AG08395 (cell line): ENCODE measurements at regions not wholly inside any gene's neighbourhood (a gene's known extent, or its start where the extent isn't known, plus 50 kb on each side); places are given as distances from the start of the nearest gene placed in this dataset.

Experiments
- DNase-seq: peaks from one replicate; pipeline ENCODE4 v3.0.0; 2012; ENCODE audit warnings: mixed read lengths, low spot score

DNA sequence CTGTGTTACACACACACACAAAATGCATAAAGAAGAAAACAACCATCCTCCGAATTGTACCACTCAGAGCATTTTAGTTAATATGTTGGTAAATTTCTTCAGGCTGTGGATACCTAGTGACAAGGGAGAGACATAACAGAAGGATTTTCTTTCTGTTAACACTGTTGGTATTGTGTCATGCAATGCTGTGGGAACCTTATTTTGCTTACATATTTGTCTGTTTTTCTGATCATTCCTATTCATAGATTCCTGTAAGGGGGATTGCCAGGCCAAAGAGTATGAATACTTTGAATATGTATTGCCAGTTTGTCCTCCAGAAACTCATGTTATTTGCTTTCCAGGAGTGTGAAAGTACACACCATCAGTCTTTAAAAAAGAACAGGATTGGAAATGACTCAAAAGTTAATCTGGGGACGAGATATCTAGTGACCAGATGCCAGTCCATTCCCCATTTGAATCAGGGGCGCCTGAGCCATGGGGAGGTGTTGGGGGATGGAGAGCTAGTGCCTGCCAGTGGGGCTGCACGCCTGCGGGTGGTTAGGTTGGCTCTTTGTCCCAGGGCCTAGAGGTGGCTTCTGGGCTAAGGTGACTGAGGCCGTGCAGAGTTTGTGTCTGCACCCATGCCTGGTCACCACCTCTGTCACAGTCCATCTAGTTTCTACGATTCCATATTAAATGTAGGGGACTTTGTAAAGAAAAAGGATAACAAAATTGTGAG is 142.0 kb downstream of the PTPN20 start:
- DNase-seq = no peak

- no peak for DNase-seq
Observed at GRCh38 chr10:47054974-47055373, 143.7 kb downstream of the PTPN20 start.

- DNase-seq = no peak
Observed at GRCh38 chr10:47055386-47056246, 144.4 kb downstream of the PTPN20 start.

DNA sequence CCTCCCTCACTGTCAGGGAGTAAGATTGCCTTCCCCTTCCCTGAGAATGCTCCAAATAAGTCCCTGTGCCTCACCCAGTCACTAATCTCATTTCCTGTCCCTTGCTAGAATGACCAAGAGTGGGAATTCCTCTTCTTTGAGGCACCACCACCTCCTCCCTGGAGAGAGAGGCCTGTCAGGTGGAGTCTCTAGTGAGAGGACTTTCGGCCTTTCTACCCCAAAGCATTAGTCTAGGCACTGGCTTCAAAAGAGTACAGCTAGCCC is 145.0 kb downstream of the PTPN20 start:
- no peak for DNase-seq

- DNase-seq = no peak
Observed at GRCh38 chr10:47057471-47057870, 146.2 kb downstream of the PTPN20 start.

DNA sequence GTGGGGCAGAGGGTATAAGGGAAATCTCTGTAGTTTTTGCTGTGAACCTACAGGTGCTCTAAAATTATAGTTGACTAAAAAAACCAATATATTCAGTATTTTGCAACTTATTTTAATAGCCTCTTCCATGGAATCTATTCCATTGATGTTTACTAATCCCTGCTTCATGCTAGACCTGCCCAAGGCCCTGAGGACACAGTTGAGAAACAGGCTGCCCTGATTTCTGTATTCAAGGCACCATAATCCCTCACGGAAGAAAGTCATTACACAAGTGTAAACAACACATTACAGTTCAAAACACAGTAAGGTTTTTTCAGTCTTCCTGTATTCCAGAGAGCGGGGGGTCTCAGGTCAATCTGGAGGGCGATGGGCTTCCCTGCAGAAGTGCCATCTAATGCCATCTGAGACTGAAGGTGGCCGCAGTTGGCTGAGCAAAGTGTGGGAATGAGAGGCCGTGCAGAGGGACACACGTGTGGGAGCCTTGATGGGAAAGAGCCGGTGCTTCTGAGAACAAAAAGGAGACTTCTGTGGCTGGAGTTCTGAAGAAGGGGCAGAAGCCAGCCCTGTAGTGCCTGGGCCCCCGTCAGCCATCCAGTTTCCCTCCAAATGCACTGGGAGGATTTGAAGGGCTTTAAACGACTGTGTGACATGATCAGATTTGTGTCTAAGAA is 146.9 kb downstream of the PTPN20 start:
- no peak for DNase-seq

DNA sequence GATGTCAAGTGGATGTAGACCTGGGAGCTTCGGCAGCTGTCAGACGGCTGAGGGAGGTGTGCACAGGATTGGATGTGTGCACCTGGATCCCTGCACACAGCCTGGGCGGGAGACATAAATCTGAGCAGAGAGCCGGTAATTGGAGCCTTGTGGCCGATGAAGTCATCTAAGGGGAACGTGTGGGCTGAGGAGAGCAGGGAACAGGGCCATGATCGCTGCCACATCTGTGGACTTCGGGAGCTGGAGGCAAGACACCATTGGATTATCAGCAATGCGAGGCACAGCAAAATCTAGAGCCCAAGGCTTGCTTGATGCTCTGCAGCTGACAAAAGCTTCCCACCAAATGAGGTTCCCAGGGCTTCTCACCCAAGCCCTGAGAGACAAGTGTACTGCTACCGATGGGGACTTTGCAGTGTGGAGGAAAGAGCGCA is 147.7 kb downstream of the PTPN20 start:
- peak; percentile 49 for DNase-seq

GRCh38 chr10:47059606-47060311 is 148.5 kb downstream of the PTPN20 start:
- DNase-seq = no peak

DNA sequence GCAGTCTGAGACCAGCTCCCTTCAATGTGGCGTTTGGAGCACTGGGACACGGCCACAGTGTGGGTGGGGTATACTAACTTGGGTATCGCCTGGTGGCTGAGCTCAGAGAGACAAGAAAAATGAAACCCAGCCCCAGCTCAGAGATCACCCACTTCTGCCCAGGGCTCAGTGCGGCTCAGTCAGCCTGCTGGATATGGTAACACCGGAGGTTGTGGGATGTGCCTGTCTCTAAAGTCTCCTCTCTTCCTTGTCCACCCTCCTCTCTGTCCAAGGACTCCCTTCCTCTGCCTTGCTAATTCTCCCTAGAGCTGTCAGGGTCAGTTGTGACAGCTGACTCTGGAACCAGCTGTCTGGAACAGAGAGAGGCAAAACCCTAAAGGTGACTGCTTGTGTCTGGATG is 149.1 kb downstream of the PTPN20 start:
- no peak for DNase-seq

DNA sequence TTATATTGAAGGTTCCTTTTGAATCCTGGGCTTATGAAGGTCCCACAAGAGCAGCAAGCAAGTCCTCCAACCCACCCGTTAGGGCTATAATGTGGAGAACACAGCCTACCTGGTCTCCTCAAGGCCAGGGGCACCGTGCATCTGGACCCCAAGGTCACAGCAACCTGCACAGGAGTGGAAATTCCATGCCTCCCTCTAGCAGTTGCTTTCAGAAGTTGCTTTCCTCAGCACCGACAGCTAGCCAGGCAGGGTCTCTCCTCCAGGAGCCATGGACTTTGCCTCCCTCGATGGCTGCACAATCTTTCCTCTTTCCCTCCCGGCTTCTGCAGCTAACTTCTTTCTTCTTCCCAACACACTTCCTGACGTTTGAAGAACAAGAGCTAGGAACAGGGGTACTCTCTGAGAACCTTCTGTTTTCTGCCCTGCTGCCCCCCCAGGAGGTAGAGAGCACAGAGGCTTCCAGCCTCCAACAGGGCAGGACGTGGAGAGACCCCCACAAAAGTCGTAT is 149.8 kb downstream of the PTPN20 start:
- DNase-seq = no peak

DNA sequence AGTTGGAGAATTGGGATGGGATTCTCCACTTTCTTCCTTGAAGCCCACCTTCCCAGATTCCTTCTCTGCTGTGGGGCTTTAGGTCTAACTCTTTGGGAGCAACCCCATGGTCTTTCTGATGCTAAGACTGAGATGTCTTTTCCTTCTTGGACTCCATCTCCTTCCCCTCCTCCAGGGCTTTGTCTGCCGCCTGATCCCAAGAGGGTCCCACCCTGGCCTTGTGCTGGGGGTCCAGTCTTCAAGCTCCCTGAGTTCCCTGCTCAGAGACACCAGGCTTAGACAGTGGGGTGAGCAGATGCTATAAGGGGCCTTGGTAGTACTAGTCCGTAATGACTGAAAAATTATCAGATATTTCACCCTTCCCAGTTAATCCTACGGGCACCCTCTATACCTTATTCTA is 150.5 kb downstream of the PTPN20 start:
- no peak for DNase-seq

DNA sequence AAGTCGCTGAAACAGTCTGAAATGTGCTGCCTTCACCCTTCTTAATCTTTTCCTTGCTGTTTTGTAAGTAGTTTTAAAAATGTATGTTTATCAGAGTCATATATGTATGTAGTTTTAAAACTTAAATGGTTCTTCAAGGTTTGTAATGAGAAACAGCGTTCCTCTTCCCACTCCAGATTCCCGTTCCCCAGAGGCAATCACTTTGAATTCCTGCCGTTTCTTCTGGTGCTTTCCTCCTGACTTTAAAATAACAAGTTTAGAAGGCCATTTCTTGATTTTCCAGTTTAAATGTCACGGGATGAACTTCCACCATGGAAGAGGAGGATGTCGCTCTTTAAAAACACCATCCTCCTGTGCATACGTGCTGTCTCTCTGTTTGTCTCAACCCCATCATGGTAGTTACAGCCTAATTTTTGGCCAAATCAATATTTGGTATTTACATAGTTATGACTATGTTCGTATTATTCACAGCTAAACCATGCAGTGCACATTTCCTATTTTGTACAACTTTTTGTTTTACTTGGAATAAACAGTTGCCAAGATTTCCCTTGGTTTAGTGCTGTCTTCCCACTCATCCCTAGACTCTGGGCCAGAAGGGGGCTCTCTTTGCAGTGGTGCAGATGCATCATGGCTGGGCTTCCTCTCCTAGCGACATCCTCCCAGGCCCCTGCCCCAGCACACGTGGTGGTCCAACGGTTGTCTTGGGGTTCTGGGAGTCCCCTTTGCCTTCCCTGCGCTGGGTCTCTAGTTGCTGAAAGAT is 151.4 kb downstream of the PTPN20 start:
- DNase-seq = no peak

DNA sequence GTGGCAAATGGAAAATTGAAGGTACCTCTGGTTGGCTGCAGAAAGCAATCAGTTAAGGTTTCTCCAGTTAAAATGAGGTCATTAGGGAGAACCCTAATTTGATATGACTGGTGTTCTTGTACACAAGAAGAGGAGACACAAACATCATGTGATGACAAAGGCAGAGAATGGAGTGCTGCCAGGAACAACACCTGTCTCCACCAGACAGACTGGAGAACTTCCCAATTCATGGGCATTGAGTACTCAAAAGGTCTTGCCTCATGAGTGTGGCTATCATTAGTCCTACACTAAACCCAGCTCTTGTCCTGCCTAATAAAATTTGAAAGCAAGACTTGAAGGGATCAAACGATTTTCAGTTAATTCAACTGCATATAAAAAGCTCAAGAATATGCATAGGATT is 152.6 kb downstream of the PTPN20 start:
- no peak for DNase-seq

DNA sequence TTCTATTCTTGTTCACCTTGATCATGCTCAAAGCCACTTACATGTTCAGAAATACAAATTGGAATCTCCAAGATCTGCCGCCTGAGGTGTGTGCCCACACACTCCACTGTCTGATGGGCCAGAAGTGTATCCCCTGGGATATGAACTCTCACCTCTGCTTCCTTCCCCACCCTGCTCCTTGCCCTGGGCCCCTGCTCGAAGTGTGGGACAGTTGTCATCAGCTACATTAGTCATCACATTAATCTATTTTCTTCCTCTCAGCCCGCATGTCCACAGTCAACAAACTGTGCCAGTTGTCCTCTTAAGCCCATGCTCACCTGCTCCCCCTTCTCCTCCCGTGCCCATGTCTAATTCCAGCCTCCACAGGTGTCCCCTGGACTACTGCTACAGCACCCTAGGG is 154.7 kb downstream of the PTPN20 start:
- no peak for DNase-seq

GRCh38 chr10:47067949-47068940 is 157.0 kb downstream of the PTPN20 start:
- no peak for DNase-seq

DNA sequence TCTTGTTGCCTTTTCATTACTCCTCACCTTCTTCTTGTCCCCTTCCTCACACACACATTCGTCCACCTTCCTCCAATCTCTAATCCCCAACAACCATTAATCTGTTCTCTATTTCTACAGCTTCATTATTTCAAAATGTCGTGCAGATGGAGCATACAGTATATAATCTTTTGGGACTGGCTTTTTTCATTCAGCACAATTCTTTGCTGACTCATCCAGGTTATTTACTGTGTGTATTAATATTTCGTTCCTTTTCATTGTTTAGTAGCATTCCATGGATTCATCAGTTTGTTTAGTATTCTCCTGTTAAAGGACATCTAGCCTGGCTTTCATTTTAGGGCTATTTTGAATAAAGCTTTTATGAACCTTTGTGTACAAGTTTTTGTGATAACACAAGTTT is 159.3 kb downstream of the PTPN20 start:
- no peak for DNase-seq

- DNase-seq = no peak
Observed at GRCh38 chr10:47071891-47072290, 160.7 kb downstream of the PTPN20 start.

- DNase-seq = no peak
Observed at GRCh38 chr10:47073967-47074366, 162.7 kb downstream of the PTPN20 start.

GRCh38 chr10:47076949-47077361 is 165.7 kb downstream of the PTPN20 start:
- DNase-seq = peak; percentile 10

GRCh38 chr10:47077386-47077785 is 166.2 kb downstream of the PTPN20 start:
- DNase-seq = no peak
